HG02870 (cell line): ENCODE measurements at regions not wholly inside any gene's neighbourhood (a gene's known extent, or its start where the extent isn't known, plus 50 kb on each side); places are given as distances from the start of the nearest gene placed in this dataset.
"Not testable (repeated sequence)": the region's sequence is repeated elsewhere in the genome, so short reads cannot be mapped to it uniquely, and the experiment has no call there.

Source experiments
- ATAC-seq: cut with Tn5 transposase; IDR thresholded peaks from one replicate; pipeline ENCODE4 v1.9.1; 2021; ENCODE audit warnings: mild to moderate bottlenecking, moderate library complexity; ENCODE audit not compliant: unreplicated experiment

DNA sequence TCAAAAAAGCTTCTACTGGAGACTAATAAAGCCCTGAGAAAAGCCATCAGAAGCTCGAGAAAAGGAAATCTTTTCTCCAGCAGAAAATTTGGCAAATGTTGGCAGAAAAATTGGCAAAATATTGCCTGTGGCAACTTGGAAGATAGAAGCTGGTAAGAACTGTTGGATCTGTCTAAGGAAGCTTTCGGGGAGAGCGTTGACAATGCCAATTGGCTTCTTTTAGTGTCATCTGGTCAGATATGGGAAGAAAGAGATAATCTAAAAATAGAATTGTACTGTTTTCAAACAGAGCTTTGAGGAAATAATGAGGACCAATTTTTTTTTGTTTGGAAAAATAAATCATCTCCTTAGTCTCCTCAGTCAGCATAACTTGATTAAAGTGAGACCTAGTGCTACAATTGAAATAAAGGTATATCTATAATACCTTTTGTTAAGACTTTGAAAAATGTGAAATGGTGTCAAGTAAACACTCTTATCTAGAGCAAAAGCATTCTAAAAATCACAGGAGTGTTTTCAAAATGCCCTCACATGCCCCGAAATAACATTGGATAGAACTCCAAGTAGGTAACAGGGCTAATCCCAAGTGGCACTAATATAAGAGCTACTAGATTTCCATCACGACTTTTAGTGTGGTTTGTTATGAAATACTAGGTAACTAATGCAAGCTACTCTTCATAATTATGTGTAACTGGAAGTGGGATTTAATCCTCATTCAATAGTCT, 882.2 kb upstream of the B3GALT2 start:
- ATAC-seq: no peak

- no peak for ATAC-seq
Observed at GRCh38 chr1:194067772-194068171, 881.4 kb upstream of the B3GALT2 start.

- no peak for ATAC-seq
Observed at GRCh38 chr1:194062962-194063361, 876.5 kb upstream of the B3GALT2 start.

GRCh38 chr1:194062526-194062925, 876.1 kb upstream of the B3GALT2 start:
- no peak for ATAC-seq

DNA sequence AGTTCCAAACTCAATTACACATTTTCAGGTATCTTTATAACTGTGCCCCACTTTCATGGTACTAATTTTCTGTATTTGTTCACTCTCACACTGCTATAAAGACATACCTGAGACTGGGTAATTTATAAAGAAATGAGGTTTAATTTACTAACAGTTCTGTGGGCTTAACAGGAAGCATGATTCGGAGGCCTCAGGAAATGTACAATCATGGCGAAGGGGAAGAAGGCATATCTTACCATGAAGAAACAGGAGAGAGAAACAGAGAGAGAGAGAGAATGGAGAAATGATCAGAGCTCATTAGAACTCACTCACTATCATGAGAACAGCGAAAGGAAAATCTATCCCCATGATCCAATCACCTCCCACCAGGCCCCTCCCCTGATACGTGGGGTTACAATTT, 874.1 kb upstream of the B3GALT2 start:
- ATAC-seq: no peak

- ATAC-seq: not testable (repeated sequence)
Observed at GRCh38 chr1:194058268-194058667, 871.9 kb upstream of the B3GALT2 start.

GRCh38 chr1:194056169-194056568, 869.8 kb upstream of the B3GALT2 start:
- no peak for ATAC-seq

DNA sequence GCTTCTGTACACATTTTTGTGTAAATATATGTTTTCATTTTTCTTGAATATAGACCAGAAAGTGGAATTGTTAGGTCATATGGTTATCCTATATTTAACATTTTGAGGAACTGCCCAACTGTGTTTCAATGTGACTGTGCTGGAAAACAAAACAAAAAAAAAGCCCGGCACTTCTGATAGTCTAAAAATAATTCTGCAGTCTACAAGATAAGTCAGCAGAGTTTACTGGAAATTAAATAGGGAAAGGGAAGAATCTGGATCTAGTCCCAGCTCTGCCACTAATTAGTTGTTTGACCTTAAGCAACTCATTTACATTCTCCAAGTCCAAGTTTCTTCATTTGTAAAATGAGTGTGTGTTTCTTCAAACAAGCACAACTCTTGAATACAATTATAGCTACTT, 869.1 kb upstream of the B3GALT2 start:
- no peak for ATAC-seq

- ATAC-seq: peak; percentile 66
Observed at GRCh38 chr1:194052514-194053338, 866.3 kb upstream of the B3GALT2 start.

DNA sequence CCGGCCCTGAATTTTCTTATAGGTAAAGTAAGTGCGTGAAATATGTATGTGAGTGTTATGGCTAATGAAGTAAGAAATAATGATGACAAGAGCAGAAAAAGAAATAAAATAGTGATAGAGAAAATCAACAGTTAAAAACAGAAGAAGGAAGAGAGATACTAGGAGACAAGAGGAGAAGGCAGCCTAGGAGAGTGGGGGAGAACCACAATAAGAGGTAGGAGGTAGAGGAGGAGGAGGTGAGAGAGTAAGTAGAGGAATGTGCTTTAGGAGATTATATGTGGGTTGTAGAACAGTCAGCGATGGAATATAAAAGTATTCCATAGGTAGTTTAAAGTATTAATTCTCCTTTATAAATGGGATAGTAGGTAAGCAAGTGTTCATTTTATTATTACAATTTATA, 861.5 kb upstream of the B3GALT2 start:
- ATAC-seq: no peak

DNA sequence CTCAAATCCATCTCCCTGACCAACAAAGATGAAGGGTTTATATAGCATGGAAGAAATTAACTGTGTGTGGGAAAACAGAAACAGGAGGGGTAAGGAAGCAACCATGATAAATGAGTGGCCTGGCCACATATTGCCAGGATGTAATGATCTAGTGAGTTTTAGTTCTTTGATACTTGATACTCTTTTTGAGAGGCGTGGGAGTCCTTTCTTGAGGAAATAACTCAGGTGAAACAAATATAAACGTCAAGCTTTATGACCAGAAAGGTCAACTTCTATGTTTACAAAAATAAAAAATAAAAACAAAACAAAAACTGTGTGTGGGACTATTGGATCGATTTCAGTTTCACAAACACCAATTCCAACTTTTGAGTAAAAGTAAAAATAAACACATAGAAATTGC, 860.8 kb upstream of the B3GALT2 start:
- no peak for ATAC-seq

DNA sequence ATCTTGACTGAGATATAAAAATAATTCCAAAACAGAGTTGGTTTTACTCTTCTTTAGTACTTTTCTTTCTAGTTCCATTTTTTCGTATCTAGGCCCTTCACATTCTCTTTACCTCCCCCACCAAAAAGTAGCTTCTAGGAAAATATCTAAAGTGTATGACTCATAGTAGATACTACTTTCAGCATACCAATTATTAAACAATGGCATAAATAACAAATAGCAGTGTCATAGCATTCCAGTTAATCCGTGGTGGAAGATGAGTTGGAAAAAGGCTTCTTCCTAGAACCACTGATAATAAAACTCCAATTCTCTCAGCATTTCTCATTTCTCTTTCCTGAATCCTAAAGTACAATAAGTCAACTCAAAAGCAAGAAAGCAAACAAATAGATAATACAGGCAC, 859.0 kb upstream of the B3GALT2 start:
- no peak for ATAC-seq

- ATAC-seq: no peak
Observed at GRCh38 chr1:194044892-194045291, 858.5 kb upstream of the B3GALT2 start.

- ATAC-seq: no peak
Observed at GRCh38 chr1:194043984-194044755, 857.8 kb upstream of the B3GALT2 start.

- ATAC-seq: no peak
Observed at GRCh38 chr1:194042736-194043135, 856.3 kb upstream of the B3GALT2 start.

GRCh38 chr1:194040496-194040895, 854.1 kb upstream of the B3GALT2 start:
- no peak for ATAC-seq

- ATAC-seq: no peak
Observed at GRCh38 chr1:194039578-194039977, 853.2 kb upstream of the B3GALT2 start.

DNA sequence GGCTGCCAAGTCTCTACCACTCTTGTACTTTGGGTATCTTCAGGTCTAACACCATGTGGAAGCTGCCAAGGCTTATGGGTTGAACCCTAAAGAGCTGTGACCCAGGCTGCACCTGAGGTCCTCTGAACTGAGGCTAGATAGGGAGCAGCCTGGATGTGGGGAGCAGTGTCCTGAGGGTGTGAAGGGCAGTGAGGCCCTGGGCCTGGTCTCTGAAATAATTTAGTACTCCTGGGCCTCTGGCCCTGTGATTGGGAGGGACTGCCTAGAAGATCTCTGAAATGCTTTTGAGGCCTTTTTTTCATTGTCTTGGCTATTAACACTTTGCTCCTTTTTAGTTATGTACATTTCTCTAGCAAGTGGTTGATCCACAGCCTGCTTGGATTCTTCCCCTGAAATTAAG, 847.2 kb upstream of the B3GALT2 start:
- no peak for ATAC-seq

DNA sequence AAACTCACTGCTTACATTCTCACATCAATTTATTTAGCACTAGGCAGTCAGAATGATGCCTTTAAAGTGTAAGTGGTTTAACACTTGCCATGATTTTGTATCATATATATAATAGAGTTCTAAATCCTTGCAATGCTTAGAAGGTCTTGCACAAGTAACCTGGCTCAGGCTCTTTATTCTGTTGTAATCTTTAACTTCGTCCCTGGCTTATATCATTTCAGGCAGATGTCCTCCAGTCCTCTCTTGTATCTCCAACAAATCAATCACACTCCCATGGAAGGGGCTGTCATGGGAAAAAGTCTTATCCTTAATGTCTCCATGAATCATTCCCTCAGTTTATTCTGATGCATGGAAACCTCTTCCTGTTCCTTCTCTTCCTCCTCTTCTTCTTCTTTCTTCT, 841.6 kb upstream of the B3GALT2 start:
- no peak for ATAC-seq

DNA sequence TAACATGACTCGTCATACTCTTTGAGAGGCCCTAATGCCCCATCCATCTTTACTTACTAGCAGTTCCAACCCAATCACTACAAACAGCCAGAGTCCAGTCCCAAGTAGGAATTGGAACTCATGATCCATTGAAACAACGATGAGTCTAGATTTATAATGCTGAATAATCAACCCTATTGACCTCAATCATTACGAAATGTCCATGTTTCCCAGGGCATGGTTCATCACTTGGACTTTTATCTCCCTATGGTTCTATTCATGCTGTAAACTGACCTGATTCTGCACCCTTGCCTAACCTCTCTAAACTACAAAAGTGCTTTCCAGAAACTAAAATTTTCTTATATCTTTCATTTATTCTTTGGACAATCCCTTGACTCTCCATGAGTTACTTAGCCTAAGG, 840.0 kb upstream of the B3GALT2 start:
- ATAC-seq: no peak

- ATAC-seq: no peak
Observed at GRCh38 chr1:194024659-194025058, 838.2 kb upstream of the B3GALT2 start.

- ATAC-seq: no peak
Observed at GRCh38 chr1:194014014-194014413, 827.6 kb upstream of the B3GALT2 start.
